Germinal center (tissue), 1 donor: ENCODE measurements at regions not wholly inside any gene's neighbourhood (a gene's known extent, or its start where the extent isn't known, plus 50 kb on each side); places are given as distances from the start of the nearest gene placed in this dataset.

Experiments used
- DNase-seq: peaks from one replicate; pipeline ENCODE4 v3.0.0; 2012; ENCODE audit warnings: mixed read lengths, low spot score

- no peak for DNase-seq
Measured at GRCh38 chr10:104505521-104506042, 135.5 kb upstream of the SORCS3 start.

- no peak for DNase-seq
Measured at GRCh38 chr10:104509981-104510380, 131.1 kb upstream of the SORCS3 start.

- DNase-seq = no peak
Measured at GRCh38 chr10:104510644-104511043, 130.4 kb upstream of the SORCS3 start.

GRCh38 chr10:104512800-104513199, 128.3 kb upstream of the SORCS3 start:
- DNase-seq = no peak

- DNase-seq = no peak
Measured at GRCh38 chr10:104515678-104516199, 125.4 kb upstream of the SORCS3 start.

- DNase-seq = no peak
Measured at GRCh38 chr10:104516986-104517385, 124.1 kb upstream of the SORCS3 start.

- no peak for DNase-seq
Measured at GRCh38 chr10:104517946-104518345, 123.1 kb upstream of the SORCS3 start.

- no peak for DNase-seq
Measured at GRCh38 chr10:104518891-104519290, 122.2 kb upstream of the SORCS3 start.

- DNase-seq = no peak
Measured at GRCh38 chr10:104520653-104521052, 120.4 kb upstream of the SORCS3 start.

GRCh38 chr10:104521901-104522694, 119.0 kb upstream of the SORCS3 start:
- DNase-seq = no peak

- DNase-seq = no peak
Measured at GRCh38 chr10:104526188-104526587, 114.9 kb upstream of the SORCS3 start.

GRCh38 chr10:104527013-104527412, 114.1 kb upstream of the SORCS3 start:
- DNase-seq = no peak

GRCh38 chr10:104540181-104540580, 100.9 kb upstream of the SORCS3 start:
- DNase-seq = no peak

- DNase-seq = no peak
Measured at GRCh38 chr10:104541820-104542219, 99.3 kb upstream of the SORCS3 start.

- no peak for DNase-seq
Measured at GRCh38 chr10:104546336-104546735, 94.8 kb upstream of the SORCS3 start.

GRCh38 chr10:104546756-104547155, 94.3 kb upstream of the SORCS3 start:
- DNase-seq = no peak

GRCh38 chr10:104548090-104548489, 93.0 kb upstream of the SORCS3 start:
- DNase-seq = no peak

- no peak for DNase-seq
Measured at GRCh38 chr10:104556831-104557230, 84.3 kb upstream of the SORCS3 start.

GRCh38 chr10:104557966-104558365, 83.1 kb upstream of the SORCS3 start:
- no peak for DNase-seq

GRCh38 chr10:104559935-104560334, 81.2 kb upstream of the SORCS3 start:
- no peak for DNase-seq

GRCh38 chr10:104563051-104563450, 78.0 kb upstream of the SORCS3 start:
- no peak for DNase-seq

GRCh38 chr10:104563548-104563947, 77.5 kb upstream of the SORCS3 start:
- no peak for DNase-seq

- no peak for DNase-seq
Measured at GRCh38 chr10:104574427-104574826, 66.7 kb upstream of the SORCS3 start.

GRCh38 chr10:104574838-104575237, 66.3 kb upstream of the SORCS3 start:
- no peak for DNase-seq
